Vagina (tissue), 2 donors: ENCODE measurements at regions not wholly inside any gene's neighbourhood (a gene's known extent, or its start where the extent isn't known, plus 50 kb on each side); places are given as distances from the start of the nearest gene placed in this dataset.

ENCODE experiments used
- DNase-seq, 2 donors: peaks; one replicate each; pipeline ENCODE4 v3.0.0-alpha.2; 2017; ENCODE audit errors: extremely low spot score in 2 of 2
- H3K27ac ChIP-seq: fragments of 200-600 bp; sonication (generic); one replicate; pipeline ENCODE4 v1.5.1; 2019
- H3K27me3 ChIP-seq: fragments of 200-600 bp; sonication (generic); one replicate; pipeline ENCODE4 v1.5.1; 2019
- H3K36me3 ChIP-seq, 2 donors: fragments of 200-600 bp; sonication (generic); one replicate each; pipeline ENCODE4 v1.5.1; 2017 to 2019
- H3K4me1 ChIP-seq: fragments of 200-600 bp; sonication (generic); one replicate; pipeline ENCODE4 v1.5.1; 2019
- H3K4me3 ChIP-seq, 2 donors: fragments of 200-600 bp; sonication (generic); 1 replicate in 1 of 2; 2 replicates in 1 of 2; pipeline ENCODE4 v1.5.1; 2016 to 2019
- H3K9me3 ChIP-seq: fragments of 200-600 bp; sonication (generic); one replicate; pipeline ENCODE4 v1.5.1; 2019
- CTCF ChIP-seq, 3 experiments: fragments of 450-650 bp in 2 of 3; fragments of 200-600 bp in 1 of 3; sonication (generic) in 1 of 3; IDR thresholded peaks; one replicate each; pipeline ENCODE4 v1.5.1; 2017 to 2019; ENCODE audit warnings: antibody characterized with exemption in 3 of 3, mild to moderate bottlenecking in 2 of 3, moderate library complexity in 2 of 3
- POLR2A ChIP-seq, 2 donors: fragments of 450-650 bp; IDR thresholded peaks; one replicate each; pipeline ENCODE4 v1.6.1; 2017; ENCODE audit warnings: antibody characterized with exemption in 2 of 2, mild to moderate bottlenecking in 2 of 2, moderate library complexity in 2 of 2
- POLR2AphosphoS5 ChIP-seq, 2 donors: sonication (generic); formaldehyde crosslinking; IDR thresholded peaks; one replicate each; pipeline ENCODE4 v1.9.0; 2017; ENCODE audit warnings: antibody characterized with exemption in 2 of 2, mild to moderate bottlenecking in 2 of 2, low read depth in 1 of 2; ENCODE audit not compliant: insufficient read depth in 1 of 2
- intact Hi-C: fragments of 100-400 bp; cut with DNase I; formaldehyde crosslinking; loops from one replicate; pipeline ENCODE4 v1.15.1; 2023

GRCh38 chr2:118475622-118476205, 371.7 kb downstream of the EN1 start:
- intact Hi-C loops, result no loop called here

DNA sequence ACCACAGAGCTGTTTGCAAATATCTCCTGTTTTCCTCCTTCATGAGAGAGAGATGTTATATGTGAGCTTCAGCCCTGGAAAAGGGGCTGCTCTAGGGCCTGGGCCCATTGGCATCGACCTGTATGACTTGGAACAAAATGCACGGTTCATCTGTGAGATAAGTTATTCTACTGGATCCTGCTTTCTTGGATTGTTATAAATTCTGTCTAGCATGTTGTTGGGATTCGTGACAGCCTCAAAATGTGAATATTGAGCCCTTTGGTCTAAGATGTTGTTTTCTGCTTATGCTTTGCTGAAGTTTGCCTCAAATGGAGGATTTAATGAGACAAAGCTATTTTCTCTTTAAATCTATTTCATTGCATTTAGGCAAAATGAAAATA, 372.9 kb downstream of the EN1 start:
- intact Hi-C loops, result no loop called here
- H3K27me3 ChIP-seq, result no peaks in the 10 kb centered on the region
- no peaks in the 10 kb centered on the region for H3K4me1 ChIP-seq
- no peak overlapping the region for H3K27ac ChIP-seq
- no peak for DNase-seq
- H3K36me3 ChIP-seq, result no peaks in the 10 kb centered on the region
- no peak overlapping the region for H3K4me3 ChIP-seq
- no peak for TF ChIP-seq POLR2AphosphoS5 (IDR thresholded peaks at IDR 0.05; ENCODE audit: insufficient read depth in 1 of 2, low read depth in 1 of 2)
- TF ChIP-seq POLR2A (IDR thresholded peaks at IDR 0.05), result no peak
- TF ChIP-seq CTCF (IDR thresholded peaks at IDR 0.05), result no peak
- H3K9me3 ChIP-seq, result no peaks in the 10 kb centered on the region

More at GRCh38 chr2:118475622-118476205, 371.7 kb downstream of the EN1 start:
- no peaks in the 10 kb centered on the region for H3K36me3 ChIP-seq
- no peak for DNase-seq
- no peaks in the 10 kb centered on the region for H3K27me3 ChIP-seq
- H3K27ac ChIP-seq, result no peak overlapping the region
- no peak for TF ChIP-seq POLR2AphosphoS5 (IDR thresholded peaks at IDR 0.05; ENCODE audit: insufficient read depth in 1 of 2, low read depth in 1 of 2)
- no peak for TF ChIP-seq CTCF (IDR thresholded peaks at IDR 0.05)
- no peak for TF ChIP-seq POLR2A (IDR thresholded peaks at IDR 0.05)
- no peaks in the 10 kb centered on the region for H3K4me1 ChIP-seq
- H3K9me3 ChIP-seq, result no peaks in the 10 kb centered on the region
- H3K4me3 ChIP-seq, result no peak overlapping the region

- Histone ChIP-seq H3K4me1 (no peaks in the 10 kb centered on the region), H3K36me3 (no peaks in the 10 kb centered on the region), H3K27ac (no peak overlapping the region), H3K9me3 (no peaks in the 10 kb centered on the region), H3K4me3 (no peak overlapping the region), H3K27me3 (no peaks in the 10 kb centered on the region)
- DNase-seq, result no peak
- intact Hi-C loops, result no loop called here
- TF ChIP-seq POLR2AphosphoS5 (IDR thresholded peaks at IDR 0.05; ENCODE audit: insufficient read depth in 1 of 2, low read depth in 1 of 2) (no peak), CTCF (IDR thresholded peaks at IDR 0.05) (no peak), POLR2A (IDR thresholded peaks at IDR 0.05) (no peak)
These were observed 373.5 kb downstream of the EN1 start for GRCh38 chr2:118473846-118474540.

DNA sequence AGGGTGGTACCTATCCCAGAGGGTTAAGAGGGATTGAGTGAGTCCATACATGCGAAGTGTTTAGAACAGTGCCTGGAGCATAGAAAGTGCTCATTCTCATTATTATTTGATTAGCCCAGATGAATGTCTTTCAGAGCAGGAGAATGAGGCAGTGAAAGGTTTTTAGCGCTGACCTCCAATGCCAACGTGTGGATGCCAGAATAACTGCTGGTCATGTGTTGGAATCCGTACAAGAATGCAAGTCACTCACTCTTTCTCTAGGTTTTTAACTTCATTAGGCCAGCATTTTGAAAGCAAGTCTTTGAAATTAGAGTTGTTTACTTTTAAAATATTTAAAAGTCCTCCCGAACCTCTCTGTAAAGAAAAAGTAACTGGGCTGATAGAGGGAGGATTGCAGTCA, 374.2 kb downstream of the EN1 start:
- intact Hi-C loops, result no loop called here

More for the DNA sequence above, 374.2 kb downstream of the EN1 start:
- H3K27me3 ChIP-seq, result no peaks in the 10 kb centered on the region
- no peak overlapping the region for H3K27ac ChIP-seq
- no peaks in the 10 kb centered on the region for H3K36me3 ChIP-seq
- no peaks in the 10 kb centered on the region for H3K9me3 ChIP-seq
- no peaks in the 10 kb centered on the region for H3K4me1 ChIP-seq
- no peak for DNase-seq
- no peak for TF ChIP-seq CTCF (IDR thresholded peaks at IDR 0.05)
- TF ChIP-seq POLR2A (IDR thresholded peaks at IDR 0.05), result no peak
- TF ChIP-seq POLR2AphosphoS5 (IDR thresholded peaks at IDR 0.05; ENCODE audit: insufficient read depth in 1 of 2, low read depth in 1 of 2), result no peak
- no peak overlapping the region for H3K4me3 ChIP-seq
